ENCODE measurements at regions not wholly inside any gene's neighbourhood (a gene's known extent, or its start where the extent isn't known, plus 50 kb on each side); places are given as distances from the start of the nearest gene placed in this dataset.

GRCh38 chrX:125089761-125090445 is 229.8 kb upstream of the TEX13C start:
- Histone ChIP-seq H3K4me1 (no peaks in the 10 kb centered on the region), H4K20me1 (peaks cover 0 to 3% (median 0%) of the 10 kb centered on the region in 11 experiments; a peak in 1 of 22 replicates), H3K4me2 (no peak overlapping the region), H3K36me3 (no peaks in the 10 kb centered on the region), H3K9ac (no peak overlapping the region), H3K27ac (no peak overlapping the region), H3K27me3 (peaks cover 59 to 95% (median 87%) of the 10 kb centered on the region in 11 experiments), H3K4me3 (no peak overlapping the region), H3K9me3 (replicated peaks in 1 of 11) (no peaks in the 10 kb centered on the region)
- TF ChIP-seq Cebpa-rat (IDR thresholded peaks at IDR 0.05), result no peak

- Histone ChIP-seq H3K36me3 (no peaks in the 10 kb centered on the region), H4K20me1 (peaks cover 0 to 3% (median 0%) of the 10 kb centered on the region in 11 experiments; a peak in 1 of 22 replicates), H3K9me3 (replicated peaks in 1 of 11) (no peaks in the 10 kb centered on the region), H3K27ac (no peak overlapping the region), H3K27me3 (peaks cover 49 to 99% (median 96%) of the 10 kb centered on the region in 11 experiments), H3K9ac (no peak overlapping the region), H3K4me2 (no peak overlapping the region), H3K4me1 (no peaks in the 10 kb centered on the region), H3K4me3 (no peak overlapping the region)
- no peak for TF ChIP-seq Cebpa-rat (IDR thresholded peaks at IDR 0.05)
These were observed 225.8 kb upstream of the TEX13C start for GRCh38 chrX:125093852-125094251.

- Histone ChIP-seq H4K20me1 (peaks cover 0 to 3% (median 0%) of the 10 kb centered on the region in 11 experiments; a peak in 1 of 22 replicates), H3K27ac (no peak overlapping the region), H3K4me3 (no peak overlapping the region), H3K27me3 (peaks cover 48 to 99% (median 96%) of the 10 kb centered on the region in 11 experiments), H3K36me3 (no peaks in the 10 kb centered on the region), H3K9me3 (replicated peaks in 1 of 11) (no peaks in the 10 kb centered on the region), H3K4me2 (no peak overlapping the region), H3K4me1 (no peaks in the 10 kb centered on the region), H3K9ac (no peak overlapping the region)
- TF ChIP-seq Cebpa-rat (IDR thresholded peaks at IDR 0.05), result no peak
These were observed 224.8 kb upstream of the TEX13C start for GRCh38 chrX:125094901-125095300.

- Histone ChIP-seq H3K27me3 (peaks cover 47 to 99% (median 96%) of the 10 kb centered on the region in 11 experiments), H3K9ac (no peak overlapping the region), H3K36me3 (no peaks in the 10 kb centered on the region), H4K20me1 (peaks cover 0 to 3% (median 0%) of the 10 kb centered on the region in 11 experiments; a peak in 1 of 22 replicates), H3K27ac (no peak overlapping the region), H3K4me2 (no peak overlapping the region), H3K9me3 (replicated peaks in 1 of 11) (no peaks in the 10 kb centered on the region), H3K4me1 (no peaks in the 10 kb centered on the region), H3K4me3 (no peak overlapping the region)
- TF ChIP-seq Cebpa-rat (IDR thresholded peaks at IDR 0.05), result no peak
These were observed 223.2 kb upstream of the TEX13C start for GRCh38 chrX:125096469-125096868.

GRCh38 chrX:125096870-125097269 is 222.8 kb upstream of the TEX13C start:
- Histone ChIP-seq H3K4me2 (no peak overlapping the region), H4K20me1 (peaks cover 0 to 3% (median 0%) of the 10 kb centered on the region in 11 experiments; a peak in 1 of 22 replicates), H3K9ac (no peak overlapping the region), H3K9me3 (replicated peaks in 1 of 11) (no peaks in the 10 kb centered on the region), H3K27me3 (peaks cover 51 to 99% (median 98%) of the 10 kb centered on the region in 11 experiments), H3K36me3 (no peaks in the 10 kb centered on the region), H3K4me1 (no peaks in the 10 kb centered on the region), H3K27ac (no peak overlapping the region), H3K4me3 (no peak overlapping the region)
- no peak for TF ChIP-seq Cebpa-rat (IDR thresholded peaks at IDR 0.05)

GRCh38 chrX:125101971-125102755 is 217.5 kb upstream of the TEX13C start:
- no peak overlapping the region for H3K9ac ChIP-seq
- H3K27me3 ChIP-seq, result peaks cover 66 to 99% (median 98%) of the 10 kb centered on the region in 11 experiments
- no peak overlapping the region for H3K27ac ChIP-seq
- H3K36me3 ChIP-seq, result no peaks in the 10 kb centered on the region
- H3K4me2 ChIP-seq, result no peak overlapping the region
- no peaks in the 10 kb centered on the region for H3K9me3 ChIP-seq (replicated peaks in 1 of 11)
- H4K20me1 ChIP-seq, result no peaks in the 10 kb centered on the region
- no peak for TF ChIP-seq Cebpa-rat (IDR thresholded peaks at IDR 0.05)
- H3K4me3 ChIP-seq, result no peak overlapping the region
- no peaks in the 10 kb centered on the region for H3K4me1 ChIP-seq

GRCh38 chrX:125103693-125104092 is 216.0 kb upstream of the TEX13C start:
- Histone ChIP-seq H4K20me1 (no peaks in the 10 kb centered on the region), H3K9ac (no peak overlapping the region), H3K4me3 (no peak overlapping the region), H3K9me3 (replicated peaks in 1 of 11) (no peaks in the 10 kb centered on the region), H3K27me3 (peaks cover 79 to 100% (median 99%) of the 10 kb centered on the region in 11 experiments), H3K4me1 (no peaks in the 10 kb centered on the region), H3K27ac (no peak overlapping the region), H3K4me2 (no peak overlapping the region), H3K36me3 (no peaks in the 10 kb centered on the region)
- TF ChIP-seq Cebpa-rat (IDR thresholded peaks at IDR 0.05), result no peak

GRCh38 chrX:125108921-125109320 is 210.8 kb upstream of the TEX13C start:
- no peak overlapping the region for H3K4me2 ChIP-seq
- no peak overlapping the region for H3K27ac ChIP-seq
- no peak overlapping the region for H3K9ac ChIP-seq
- no peak for TF ChIP-seq Cebpa-rat (IDR thresholded peaks at IDR 0.05)
- H3K36me3 ChIP-seq, result no peaks in the 10 kb centered on the region
- H3K4me1 ChIP-seq, result no peaks in the 10 kb centered on the region
- no peaks in the 10 kb centered on the region for H3K9me3 ChIP-seq (replicated peaks in 1 of 11)
- no peaks in the 10 kb centered on the region for H4K20me1 ChIP-seq
- H3K4me3 ChIP-seq, result no peak overlapping the region
- peaks cover 87 to 100% (median 99%) of the 10 kb centered on the region in 11 experiments for H3K27me3 ChIP-seq

- H3K27ac ChIP-seq, result no peak overlapping the region
- H3K36me3 ChIP-seq, result no peaks in the 10 kb centered on the region
- H3K9me3 ChIP-seq (replicated peaks in 1 of 11), result no peaks in the 10 kb centered on the region
- TF ChIP-seq Cebpa-rat (IDR thresholded peaks at IDR 0.05), result no peak
- H3K4me2 ChIP-seq, result no peak overlapping the region
- H3K27me3 ChIP-seq, result peaks cover 72 to 95% (median 86%) of the 10 kb centered on the region in 11 experiments
- H3K4me1 ChIP-seq, result no peaks in the 10 kb centered on the region
- no peaks in the 10 kb centered on the region for H4K20me1 ChIP-seq
- no peak overlapping the region for H3K4me3 ChIP-seq
- no peak overlapping the region for H3K9ac ChIP-seq
These were observed 188.5 kb upstream of the TEX13C start for GRCh38 chrX:125131164-125131563.
